Endodermal cell (in vitro differentiated cells): ENCODE measurements at regions not wholly inside any gene's neighbourhood (a gene's known extent, or its start where the extent isn't known, plus 50 kb on each side); places are given as distances from the start of the nearest gene placed in this dataset.

ENCODE experiments used
- DNase-seq: peaks from one replicate; pipeline ENCODE4 v3.0.0-alpha.2; 2017
- H3K27ac ChIP-seq: 2 replicates; pipeline ENCODE4 v1.5.1; 2013; ENCODE audit warnings: mild to moderate bottlenecking, low read depth, low read length, moderate library complexity
- H3K27me3 ChIP-seq: 2 replicates; pipeline ENCODE4 v1.6.1; 2013; ENCODE audit warnings: mild to moderate bottlenecking, low read length, moderate library complexity; ENCODE audit not compliant: insufficient read depth, control insufficient read depth, poor library complexity, severe bottlenecking
- H3K36me3 ChIP-seq: 2 replicates; pipeline ENCODE4 v1.7.0; 2013; ENCODE audit warnings: mild to moderate bottlenecking, low read length, moderate library complexity; ENCODE audit not compliant: control insufficient read depth, insufficient read depth
- H3K4me1 ChIP-seq: one replicate; pipeline ENCODE4 v1.7.0; 2013; ENCODE audit warnings: low read length; ENCODE audit not compliant: control insufficient read depth, insufficient read depth
- H3K4me3 ChIP-seq: 2 replicates; pipeline ENCODE4 v1.5.1; 2013; ENCODE audit warnings: mild to moderate bottlenecking, low read length, moderate library complexity
- H3K9ac ChIP-seq: 2 replicates; pipeline ENCODE4 v1.6.1; 2013; ENCODE audit warnings: mild to moderate bottlenecking, low read length, moderate library complexity; ENCODE audit not compliant: poor library complexity, severe bottlenecking; ENCODE audit errors: extremely low read depth
- H3K9me3 ChIP-seq: 2 replicates; pipeline ENCODE4 v1.6.1; 2013; ENCODE audit warnings: mild to moderate bottlenecking, low read length, moderate library complexity; ENCODE audit not compliant: control insufficient read depth
- H3K27ac Mint-ChIP-seq: 2 replicates; pipeline ENCODE4 v1.8.0; 2020; ENCODE audit warnings: mixed read lengths
- H3K27me3 Mint-ChIP-seq: 2 replicates; pipeline ENCODE4 v1.8.0; 2021; ENCODE audit warnings: mild to moderate bottlenecking, mixed read lengths; ENCODE audit not compliant: insufficient read depth
- H3K36me3 Mint-ChIP-seq: 2 replicates; pipeline ENCODE4 v1.8.0; 2020; ENCODE audit warnings: low read depth, mixed read lengths
- H3K4me1 Mint-ChIP-seq: 2 replicates; pipeline ENCODE4 v1.8.0; 2020; ENCODE audit warnings: mixed read lengths
- H3K4me3 Mint-ChIP-seq: 2 replicates; pipeline ENCODE4 v1.8.0; 2020; ENCODE audit warnings: mild to moderate bottlenecking, moderate library complexity, mixed read lengths
- H3K9me3 Mint-ChIP-seq: 2 replicates; pipeline ENCODE4 v1.8.0; 2020; ENCODE audit warnings: mild to moderate bottlenecking, mixed read lengths
- WGBS, 2 experiments: methylation state at CpG; one replicate each; pipeline versions ENCODE4 v1.1.5 to v1.1.7; 2013; ENCODE audit warnings: missing lambda C conversion rate in 2 of 2, mixed read lengths in 1 of 2; ENCODE audit not compliant: insufficient coverage in 1 of 2, insufficient read length in 1 of 2; 5-methylcytosine and 5-hydroxymethylcytosine counted together
- TF ChIP-seq, protein P1 (sequence below): fragments of 200-600 bp; sonication (generic); conservative IDR thresholded peaks from 2 replicates; pipeline ENCODE4 v1.5.0; 2021; ENCODE audit warnings: antibody characterized with exemption, mild to moderate bottlenecking

DNA sequence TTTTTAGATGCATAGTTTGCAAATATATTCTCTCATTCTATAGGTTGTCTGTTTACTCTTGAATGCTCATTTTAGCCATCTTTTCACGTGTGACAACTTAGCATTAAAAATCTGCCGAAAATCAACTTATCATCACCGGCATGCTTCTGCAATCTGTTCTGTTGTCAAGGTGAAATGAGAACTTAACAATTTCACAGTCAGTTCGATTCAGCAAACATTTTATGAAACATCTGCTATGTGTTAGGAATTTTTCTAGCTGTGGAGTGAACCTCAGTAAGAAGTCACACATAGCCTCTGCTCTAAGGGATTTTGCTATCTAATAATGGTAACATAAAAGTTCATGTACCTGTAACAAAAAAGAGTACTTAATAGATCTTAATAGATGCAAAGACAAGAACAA lies 256.1 kb downstream of the ZWINT start:
- H3K4me3 ChIP-seq = no peak overlapping the region
- H3K27me3 ChIP-seq = no peaks in the 10 kb centered on the region
- 93 to 95% methylated on average over 4 of the region's 4 CpGs for WGBS, 2 experiments
- Mint-ChIP-seq H3K27me3 (no peaks in the 10 kb centered on the region), H3K9me3 (no peaks in the 10 kb centered on the region), H3K4me3 (no peak overlapping the region), H3K4me1 (no peaks in the 10 kb centered on the region), H3K27ac (no peak overlapping the region), H3K36me3 (no peaks in the 10 kb centered on the region)
- TF ChIP-seq, protein P1, sequence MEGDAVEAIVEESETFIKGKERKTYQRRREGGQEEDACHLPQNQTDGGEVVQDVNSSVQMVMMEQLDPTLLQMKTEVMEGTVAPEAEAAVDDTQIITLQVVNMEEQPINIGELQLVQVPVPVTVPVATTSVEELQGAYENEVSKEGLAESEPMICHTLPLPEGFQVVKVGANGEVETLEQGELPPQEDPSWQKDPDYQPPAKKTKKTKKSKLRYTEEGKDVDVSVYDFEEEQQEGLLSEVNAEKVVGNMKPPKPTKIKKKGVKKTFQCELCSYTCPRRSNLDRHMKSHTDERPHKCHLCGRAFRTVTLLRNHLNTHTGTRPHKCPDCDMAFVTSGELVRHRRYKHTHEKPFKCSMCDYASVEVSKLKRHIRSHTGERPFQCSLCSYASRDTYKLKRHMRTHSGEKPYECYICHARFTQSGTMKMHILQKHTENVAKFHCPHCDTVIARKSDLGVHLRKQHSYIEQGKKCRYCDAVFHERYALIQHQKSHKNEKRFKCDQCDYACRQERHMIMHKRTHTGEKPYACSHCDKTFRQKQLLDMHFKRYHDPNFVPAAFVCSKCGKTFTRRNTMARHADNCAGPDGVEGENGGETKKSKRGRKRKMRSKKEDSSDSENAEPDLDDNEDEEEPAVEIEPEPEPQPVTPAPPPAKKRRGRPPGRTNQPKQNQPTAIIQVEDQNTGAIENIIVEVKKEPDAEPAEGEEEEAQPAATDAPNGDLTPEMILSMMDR = no peak
- H3K4me1 ChIP-seq = no peaks in the 10 kb centered on the region
- peaks cover 3% of the 10 kb centered on the region for H3K9me3 ChIP-seq
- no peak for DNase-seq
- H3K9ac ChIP-seq = no peak overlapping the region
- no peak overlapping the region for H3K27ac ChIP-seq
- H3K36me3 ChIP-seq = no peaks in the 10 kb centered on the region

DNA sequence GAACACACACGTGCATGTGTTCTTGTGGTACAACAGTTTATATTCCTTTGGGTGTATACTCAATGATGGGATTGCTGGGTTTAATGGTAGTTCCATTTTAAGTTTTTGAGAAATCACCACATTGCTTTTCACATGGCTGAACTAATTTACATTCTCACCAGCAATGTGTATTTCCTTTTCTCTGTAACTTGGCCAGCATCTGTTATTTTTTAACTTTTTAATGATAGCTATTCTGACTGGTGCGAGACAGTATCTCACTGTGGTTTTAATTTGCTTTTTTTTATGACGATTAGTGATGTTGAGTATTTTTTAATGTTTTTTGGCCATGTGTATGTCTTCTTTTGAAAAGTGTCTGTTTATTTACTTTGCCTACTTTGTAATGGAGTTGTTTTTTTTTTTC lies 256.6 kb downstream of the ZWINT start:
- 86 to 95% methylated on average over 2 to 3 of the region's 3 CpGs for WGBS, 2 experiments
- H3K36me3 Mint-ChIP-seq = no peaks in the 10 kb centered on the region
- no peaks in the 10 kb centered on the region for H3K4me1 Mint-ChIP-seq

DNA sequence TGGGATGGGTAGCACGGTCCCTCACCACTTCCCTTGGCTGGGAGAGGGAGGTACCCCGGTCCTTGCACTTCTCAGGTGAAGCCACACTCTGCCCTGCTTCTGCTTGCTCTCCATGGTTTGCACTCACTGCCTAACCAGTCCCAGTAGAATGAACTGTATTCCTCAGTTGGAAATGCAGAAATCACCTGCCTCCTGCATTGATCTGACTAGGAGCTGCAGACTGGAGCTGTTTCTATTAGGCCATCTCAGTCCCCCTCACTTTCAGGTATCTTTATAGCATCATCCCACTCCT lies 264.9 kb downstream of the ZWINT start:
- Histone ChIP-seq H3K4me1 (no peaks in the 10 kb centered on the region), H3K4me3 (no peak overlapping the region), H3K9ac (no peak overlapping the region), H3K36me3 (no peaks in the 10 kb centered on the region), H3K9me3 (peaks cover 5% of the 10 kb centered on the region), H3K27ac (no peak overlapping the region), H3K27me3 (no peaks in the 10 kb centered on the region)
- TF ChIP-seq, protein P1 = no peak
- Mint-ChIP-seq H3K27ac (no peak overlapping the region), H3K4me1 (no peaks in the 10 kb centered on the region), H3K9me3 (peaks cover 20% of the 10 kb centered on the region), H3K36me3 (no peaks in the 10 kb centered on the region), H3K27me3 (no peaks in the 10 kb centered on the region), H3K4me3 (no peak overlapping the region)
- 71 to 94% methylated on average over 2 of the region's 2 CpGs for WGBS, 2 experiments
- no peak for DNase-seq

More for the DNA sequence above, 256.6 kb downstream of the ZWINT start:
- Histone ChIP-seq H3K36me3 (no peaks in the 10 kb centered on the region), H3K27ac (no peak overlapping the region), H3K4me1 (no peaks in the 10 kb centered on the region), H3K4me3 (no peak overlapping the region), H3K9ac (no peak overlapping the region), H3K9me3 (peaks cover 3% of the 10 kb centered on the region), H3K27me3 (no peaks in the 10 kb centered on the region)
- no peak for DNase-seq
- TF ChIP-seq, protein P1 = no peak
- H3K27me3 Mint-ChIP-seq = no peaks in the 10 kb centered on the region
- H3K9me3 Mint-ChIP-seq = no peaks in the 10 kb centered on the region
- H3K27ac Mint-ChIP-seq = no peak overlapping the region
- H3K4me3 Mint-ChIP-seq = no peak overlapping the region
